GM19395 (cell line): ENCODE measurements at regions not wholly inside any gene's neighbourhood (a gene's known extent, or its start where the extent isn't known, plus 50 kb on each side); places are given as distances from the start of the nearest gene placed in this dataset.

Experiments
- ATAC-seq: cut with Tn5 transposase; IDR thresholded peaks from one replicate; pipeline ENCODE4 v1.9.1; 2021; ENCODE audit warnings: mild to moderate bottlenecking, moderate library complexity; ENCODE audit not compliant: unreplicated experiment

DNA sequence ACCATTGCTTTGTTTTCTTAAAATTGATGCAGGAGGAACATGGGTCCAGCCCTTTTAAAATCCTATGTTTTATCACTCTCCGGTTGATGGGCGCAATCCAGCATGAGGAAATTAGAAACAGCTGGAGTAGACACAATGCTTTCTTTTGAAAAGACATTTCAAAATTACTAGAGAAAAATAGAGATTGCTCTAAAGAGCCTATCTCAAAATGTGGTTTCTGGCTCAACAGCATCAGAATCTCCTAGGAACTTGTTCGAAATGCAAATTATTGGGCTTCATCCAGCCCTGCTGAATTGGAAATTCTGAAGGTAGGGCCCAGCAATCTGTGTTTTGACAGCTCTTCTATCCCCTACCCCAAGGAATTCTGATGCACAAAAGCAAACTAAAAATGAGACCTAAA is 190.8 kb upstream of the BMP2 start:
- no peak for ATAC-seq

DNA sequence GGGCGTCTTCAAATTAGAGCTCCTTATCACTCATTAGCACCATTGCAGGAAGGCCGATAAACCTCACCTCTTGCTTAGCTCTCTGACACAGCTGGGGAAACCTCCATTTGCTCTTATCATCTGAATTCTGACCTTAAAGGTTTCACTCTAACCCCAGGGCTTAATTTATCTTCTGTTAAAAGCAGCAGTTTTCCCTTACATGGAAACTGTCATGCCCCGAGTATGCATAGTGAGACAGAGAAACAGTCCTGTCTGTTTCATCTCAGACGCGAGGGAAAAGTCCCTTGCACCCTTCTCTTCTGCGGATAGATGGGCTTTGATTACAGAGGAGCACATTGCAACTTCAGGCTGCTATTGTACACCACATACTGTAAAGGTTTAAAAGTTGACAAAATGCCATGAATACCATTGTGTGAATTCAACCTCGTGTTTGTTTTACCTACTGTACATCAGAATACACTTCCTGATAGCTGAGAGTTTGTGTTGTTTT is 191.5 kb upstream of the BMP2 start:
- ATAC-seq, result peak; percentile 64

DNA sequence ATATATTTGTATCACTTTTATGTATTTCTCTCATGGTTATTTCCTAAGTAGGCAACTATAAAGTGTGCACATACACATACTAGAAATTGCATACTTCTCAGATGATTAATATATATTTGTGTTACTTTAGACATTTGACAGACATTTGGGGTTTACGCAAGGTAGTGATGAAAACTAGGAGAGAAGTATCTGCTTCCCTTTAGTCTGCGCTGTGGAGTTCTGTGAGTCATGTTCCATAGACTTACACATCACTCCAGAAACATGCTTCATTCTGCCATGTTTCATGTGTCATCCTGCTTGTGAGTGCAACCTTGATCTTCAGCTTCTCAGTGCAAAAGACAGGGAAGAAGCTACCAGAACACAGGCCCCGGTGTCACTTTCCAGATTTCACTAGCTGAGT is 200.7 kb upstream of the BMP2 start:
- ATAC-seq, result no peak

DNA sequence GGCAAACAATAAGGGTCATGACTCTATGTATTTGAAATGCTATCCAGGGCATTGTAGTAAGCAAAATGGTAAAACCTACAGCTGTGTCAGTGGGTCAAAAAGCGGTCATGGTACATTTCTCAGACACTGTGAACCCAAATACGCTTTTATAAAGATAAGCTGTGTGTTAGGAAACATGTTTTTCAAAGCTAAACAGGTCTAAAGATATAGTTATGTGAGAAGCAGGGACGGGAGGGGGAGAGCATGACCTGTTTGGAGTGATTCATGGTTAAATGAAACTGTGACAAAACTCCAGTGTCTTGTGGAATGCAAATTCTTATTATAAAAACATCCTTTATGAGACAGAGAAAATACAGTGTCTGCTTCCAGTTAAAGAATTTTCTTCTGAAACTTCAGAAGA is 205.4 kb upstream of the BMP2 start:
- no peak for ATAC-seq

DNA sequence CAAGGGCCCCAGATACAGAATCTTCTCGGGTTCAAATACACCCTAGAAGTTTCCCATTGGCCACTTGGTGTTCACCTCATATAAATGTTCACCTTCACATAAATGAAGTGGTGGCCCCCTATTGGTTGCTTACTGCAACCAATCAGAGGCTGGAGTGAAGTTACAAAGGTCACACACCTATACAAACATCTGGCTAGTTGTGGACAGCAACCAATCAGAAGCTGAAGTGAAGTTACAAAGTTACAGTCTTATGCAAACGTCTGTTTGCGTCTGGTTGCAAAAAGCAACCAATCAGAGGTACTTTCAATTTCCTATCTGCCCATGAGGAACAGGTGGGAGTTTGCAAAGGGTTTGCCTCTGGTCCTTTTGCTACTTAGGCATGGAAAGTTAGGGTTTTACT is 206.5 kb upstream of the BMP2 start:
- no peak for ATAC-seq

DNA sequence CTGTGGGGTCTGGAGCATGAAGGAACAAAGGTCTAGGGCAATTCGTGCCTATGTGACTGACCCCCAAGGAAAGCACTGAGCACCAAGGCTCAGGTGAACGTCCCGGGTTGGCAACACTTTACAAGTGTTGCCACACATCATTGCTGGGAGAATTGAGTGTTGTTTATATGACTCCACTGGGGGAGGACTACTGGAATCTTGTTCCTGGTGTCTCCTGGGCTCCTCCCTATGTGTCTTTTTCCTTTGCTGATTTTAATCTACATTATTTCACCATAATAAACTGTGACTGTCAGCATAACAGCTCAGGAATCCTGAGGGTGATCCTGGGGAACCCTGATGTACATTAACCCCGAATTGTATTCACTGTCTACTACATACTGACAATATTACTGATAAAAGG is 207.7 kb upstream of the BMP2 start:
- ATAC-seq, result no peak

DNA sequence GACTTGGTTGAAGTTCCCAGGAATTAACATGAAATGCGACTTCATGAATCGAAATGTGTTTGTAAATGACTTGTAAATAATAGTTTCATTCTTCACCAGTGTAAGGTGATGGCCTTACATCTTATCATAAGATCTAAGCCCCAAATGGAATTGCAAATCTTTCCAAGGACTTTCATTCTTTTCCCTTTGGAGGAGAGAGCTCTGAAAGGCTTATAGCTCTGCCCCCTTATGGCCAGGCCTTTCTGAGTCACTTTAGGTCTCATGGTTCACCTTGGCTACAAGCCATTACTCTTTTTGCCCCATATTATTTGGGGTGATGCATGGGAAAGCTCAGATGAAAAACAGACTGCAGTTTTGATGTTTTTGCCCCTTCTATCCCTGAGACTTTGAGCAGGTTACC is 209.1 kb upstream of the BMP2 start:
- no peak for ATAC-seq

DNA sequence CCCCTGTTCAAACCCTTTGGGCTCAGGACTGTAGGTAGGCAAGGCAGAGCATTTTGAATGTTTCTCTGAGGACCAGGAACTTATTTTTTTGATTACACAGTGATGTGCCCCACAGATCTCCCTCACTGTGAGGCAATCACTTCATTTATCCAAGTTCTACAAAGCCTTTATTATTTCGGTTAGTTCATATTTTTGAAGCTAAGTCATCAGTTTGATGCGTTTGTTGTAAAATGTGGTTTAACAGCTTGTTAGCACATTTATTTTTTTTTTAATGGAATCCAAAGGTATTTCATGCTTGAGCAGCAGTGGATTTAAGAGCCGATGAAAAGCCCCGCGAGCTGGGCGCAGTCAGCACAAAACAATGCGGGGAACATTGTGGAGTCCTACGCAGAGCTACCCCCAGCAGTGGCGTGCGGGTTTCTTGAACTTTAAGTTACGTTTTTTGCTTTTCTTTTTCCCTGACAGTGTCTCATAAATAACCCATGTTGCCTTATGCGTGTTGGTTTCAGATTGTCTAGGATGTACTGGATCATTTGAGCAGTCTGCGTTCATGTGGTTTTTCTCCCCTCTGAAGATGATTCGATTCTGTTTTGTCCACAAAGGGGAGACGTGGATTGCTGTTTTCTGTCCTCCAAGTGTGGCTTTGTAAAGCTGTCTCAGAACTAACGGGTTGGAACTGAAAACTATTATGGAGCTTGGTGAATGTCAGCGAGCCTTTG is 233.6 kb upstream of the BMP2 start:
- ATAC-seq, result no peak

DNA sequence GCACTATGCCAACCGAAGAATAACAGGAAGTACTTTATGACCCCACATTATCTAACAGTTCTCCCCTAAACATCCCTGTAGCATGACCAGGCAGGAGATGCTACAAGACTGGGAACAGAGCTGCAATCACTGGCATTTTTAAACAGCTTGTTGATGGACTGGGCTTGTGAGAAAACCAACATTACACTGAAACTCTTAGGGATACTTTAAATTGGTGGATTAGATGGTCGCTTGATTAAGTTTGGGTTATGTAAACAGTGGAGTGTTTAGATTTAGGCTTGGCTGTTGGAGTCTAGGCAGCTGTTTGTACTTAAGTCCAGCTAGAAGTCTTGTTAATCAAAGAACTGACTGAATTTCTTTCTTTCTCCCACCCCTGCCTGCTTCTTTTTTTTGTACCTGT is 234.1 kb upstream of the BMP2 start:
- ATAC-seq, result no peak

DNA sequence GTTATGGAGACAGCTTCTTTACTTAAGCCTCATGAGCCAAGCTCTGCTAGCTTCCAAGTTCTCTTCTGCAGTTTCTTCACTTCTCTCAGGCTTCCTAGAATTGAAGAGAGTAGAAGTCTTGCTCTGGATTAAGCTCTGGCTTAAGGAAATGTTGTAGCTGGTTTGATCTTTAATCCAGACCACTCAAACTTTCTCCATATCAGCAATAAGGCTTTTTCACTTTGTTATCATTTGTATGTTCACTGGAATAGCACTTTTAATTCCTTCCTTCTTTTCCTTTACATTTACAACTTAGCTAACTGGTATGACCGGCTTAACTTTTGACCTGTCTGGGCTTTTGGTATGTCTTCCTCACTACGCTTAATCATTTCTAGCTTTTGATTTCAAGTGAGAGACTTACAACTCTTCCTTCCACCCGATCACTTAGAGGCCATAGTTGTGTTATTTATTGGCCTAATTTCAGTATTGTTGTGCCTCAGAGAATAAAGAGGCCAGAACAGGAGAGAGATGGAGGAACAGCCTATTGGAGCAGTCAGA is 236.6 kb upstream of the BMP2 start:
- ATAC-seq, result no peak

DNA sequence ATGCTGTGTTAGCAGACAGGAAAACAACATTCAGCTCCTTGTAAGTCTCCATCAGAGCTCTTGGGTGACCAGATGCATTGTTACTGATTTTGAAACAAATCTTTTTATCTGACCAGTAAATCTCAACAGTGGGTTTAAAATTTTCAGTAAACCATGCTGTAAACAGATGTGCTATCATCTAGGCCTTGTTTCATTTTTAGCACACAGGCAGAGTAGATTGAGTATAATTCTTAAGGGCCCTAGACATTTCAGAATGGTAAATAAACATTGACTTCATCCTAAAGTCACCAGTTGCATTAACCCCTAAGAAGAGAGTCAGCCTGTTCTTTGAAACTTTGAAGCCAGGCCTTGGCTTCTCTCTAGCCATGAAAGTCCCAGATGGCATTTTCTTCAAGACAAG is 237.2 kb upstream of the BMP2 start:
- ATAC-seq, result no peak

DNA sequence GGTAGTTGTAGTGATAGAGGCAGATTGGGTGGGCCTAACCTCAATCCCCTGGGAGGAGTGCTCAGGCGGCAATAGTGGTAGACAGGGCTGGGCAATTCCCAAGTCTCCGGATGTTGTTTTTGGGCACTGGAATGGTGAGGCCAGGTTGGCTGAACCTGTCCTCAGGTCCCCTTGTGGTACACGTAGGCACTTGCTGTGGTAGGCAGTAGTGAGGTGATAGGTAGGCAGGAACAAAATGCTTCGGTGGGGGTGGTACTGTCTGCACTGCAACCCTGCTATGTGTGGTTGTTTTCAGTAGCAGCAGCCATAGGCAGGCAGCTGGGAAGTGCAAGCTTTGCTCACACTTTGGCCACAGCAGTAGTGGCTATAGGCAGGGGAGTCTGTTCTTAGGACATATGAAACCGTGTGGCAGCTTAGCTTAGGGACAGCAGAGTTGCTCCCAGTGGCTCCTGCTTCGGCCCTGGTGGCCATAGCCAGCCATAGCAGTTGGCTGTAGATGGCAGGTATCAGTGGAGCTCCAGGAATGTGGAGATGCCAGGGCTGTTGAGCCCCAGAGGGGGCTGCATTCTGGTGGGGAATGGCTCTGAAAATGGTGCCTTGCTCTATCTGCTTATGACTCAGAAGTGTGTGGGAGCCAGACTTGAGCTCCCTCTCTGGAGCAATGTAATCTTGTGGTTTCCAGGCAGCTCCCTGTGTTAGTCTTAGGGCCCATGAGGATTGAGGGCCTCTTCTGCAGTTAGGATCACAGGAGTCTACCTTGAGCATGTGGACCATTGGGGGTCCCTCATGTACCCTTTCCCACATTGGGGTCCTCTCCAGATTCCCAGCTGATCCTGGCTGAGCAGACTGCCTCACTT is 241.8 kb upstream of the BMP2 start:
- no peak for ATAC-seq

DNA sequence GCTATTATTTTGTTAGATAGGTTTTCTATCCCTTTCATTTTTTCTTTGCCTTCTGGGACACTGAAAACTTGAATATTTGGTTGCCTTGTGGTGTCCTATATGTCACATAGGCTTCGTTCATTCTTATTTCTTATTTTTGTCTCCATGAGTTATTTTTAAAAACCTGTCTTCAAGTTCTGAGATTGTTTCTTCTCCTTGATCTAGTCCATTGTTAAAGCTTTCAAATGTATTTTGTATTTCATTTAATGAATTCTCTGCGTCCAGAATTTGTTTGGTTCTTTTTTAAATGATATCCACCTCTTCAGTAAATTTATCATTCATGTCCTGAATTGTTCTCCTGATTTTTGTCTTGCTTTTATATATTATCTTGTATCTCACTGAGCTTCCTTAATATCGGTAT is 243.2 kb upstream of the BMP2 start:
- ATAC-seq, result no peak

DNA sequence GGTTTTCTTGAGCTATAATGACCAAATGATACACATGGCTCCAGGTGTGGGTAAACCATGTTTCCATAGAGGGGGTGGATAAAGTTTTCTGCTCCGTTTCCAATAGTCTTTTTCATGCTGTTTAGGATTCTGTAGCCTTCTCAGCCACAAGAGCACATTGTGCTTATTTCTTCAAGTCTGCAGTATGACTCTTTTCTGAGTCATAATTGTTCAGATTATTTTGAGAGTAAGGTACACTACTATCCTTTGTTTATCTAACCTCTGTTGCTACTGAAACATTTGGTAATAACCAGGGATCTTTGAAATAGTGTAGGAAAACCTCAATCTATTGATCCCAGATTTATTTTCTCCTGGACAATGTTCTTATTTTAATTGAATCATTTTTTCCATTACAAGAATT is 247.9 kb upstream of the BMP2 start:
- ATAC-seq, result no peak

DNA sequence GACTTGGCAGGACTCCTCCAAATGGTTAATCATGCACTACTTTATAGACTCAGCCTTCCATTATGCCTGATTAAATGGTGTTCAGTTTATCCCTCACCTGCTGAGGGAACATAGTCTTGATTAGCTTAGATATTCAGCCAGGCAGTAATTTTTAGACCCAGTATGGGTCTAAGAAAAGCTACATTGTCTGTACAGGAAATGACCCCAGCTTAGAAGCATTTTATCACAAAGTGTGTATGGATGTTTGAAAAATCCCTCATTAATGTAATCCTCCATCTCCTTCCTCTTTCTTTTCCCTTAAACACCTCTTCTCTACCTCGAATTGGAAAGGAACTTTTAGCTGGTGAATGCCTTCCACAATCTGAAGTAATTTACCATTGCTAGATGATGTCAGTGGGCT is 252.2 kb upstream of the BMP2 start:
- no peak for ATAC-seq

DNA sequence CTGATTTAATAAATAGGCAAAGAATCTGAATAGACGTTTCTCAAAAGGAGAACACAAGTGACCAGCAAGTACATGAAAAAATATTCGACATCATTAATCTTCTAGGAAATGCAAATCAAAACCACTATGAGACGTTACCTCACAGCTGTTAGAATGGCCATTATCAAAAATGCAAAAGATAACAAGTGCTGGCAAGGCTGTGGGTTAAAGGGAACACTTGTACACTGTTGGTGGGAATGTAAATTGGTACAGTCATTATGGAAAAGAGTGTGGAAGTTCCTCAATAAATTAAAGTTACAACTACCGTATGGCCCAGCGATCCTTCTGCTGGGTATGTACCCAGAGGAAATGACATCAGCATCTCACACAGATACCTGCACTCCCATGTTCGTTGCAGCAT is 253.9 kb upstream of the BMP2 start:
- ATAC-seq, result no peak

DNA sequence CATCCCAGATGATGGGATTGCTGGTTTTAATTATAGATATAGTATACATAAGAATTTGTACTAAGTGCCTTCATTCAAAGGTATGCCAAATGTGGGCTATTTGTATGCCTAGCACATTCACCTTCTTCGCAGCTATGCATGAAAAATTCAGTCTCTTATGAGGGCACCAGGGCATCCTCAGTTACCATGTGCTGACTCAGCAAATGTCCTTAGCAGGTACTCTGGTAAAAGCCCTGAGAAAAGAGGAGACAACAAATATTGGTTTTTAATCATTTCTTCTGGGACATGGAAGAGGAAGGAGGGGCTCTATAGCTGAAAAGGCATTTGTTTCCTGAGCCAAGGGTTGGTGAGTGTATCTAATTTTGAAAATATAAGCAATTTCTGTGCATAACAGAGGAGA is 258.1 kb upstream of the BMP2 start:
- no peak for ATAC-seq

DNA sequence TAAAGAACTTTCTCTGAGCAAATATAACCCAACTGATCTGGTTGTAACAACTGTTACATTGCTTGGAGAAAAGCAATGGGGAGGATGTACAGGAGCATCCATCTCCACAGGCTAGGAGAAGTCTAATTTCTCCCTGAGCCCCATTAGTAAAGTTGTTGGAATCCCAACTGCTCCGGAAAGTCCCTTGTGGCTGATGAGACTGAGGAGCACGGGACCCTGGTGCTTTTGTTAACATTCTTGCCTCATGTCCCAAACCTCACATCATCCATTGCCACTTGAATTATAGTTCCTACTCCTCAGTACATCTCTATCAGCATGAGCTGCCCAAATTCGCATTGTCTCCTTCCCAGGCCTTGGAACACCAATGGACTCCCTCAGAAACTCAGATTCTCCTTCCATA is 260.6 kb upstream of the BMP2 start:
- ATAC-seq, result no peak

DNA sequence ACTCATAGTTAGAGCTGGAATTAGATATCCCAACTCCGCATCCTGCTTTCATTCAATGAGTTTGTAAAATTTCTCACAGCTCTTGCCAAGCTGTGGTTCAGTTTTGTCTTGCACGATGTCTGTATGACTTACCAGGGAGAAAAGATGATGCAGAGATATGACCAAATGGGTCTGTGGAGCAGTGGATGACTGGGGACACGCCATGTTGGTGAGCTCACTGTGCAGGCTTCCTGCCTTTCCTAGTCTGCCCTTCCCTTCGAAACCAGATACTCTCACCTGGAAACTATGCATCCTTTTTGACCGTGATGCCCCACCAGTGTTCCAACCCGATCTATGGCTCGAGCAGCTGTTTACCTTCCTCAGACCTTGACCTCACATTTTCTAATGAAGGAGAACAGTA is 262.7 kb upstream of the BMP2 start:
- ATAC-seq, result no peak

DNA sequence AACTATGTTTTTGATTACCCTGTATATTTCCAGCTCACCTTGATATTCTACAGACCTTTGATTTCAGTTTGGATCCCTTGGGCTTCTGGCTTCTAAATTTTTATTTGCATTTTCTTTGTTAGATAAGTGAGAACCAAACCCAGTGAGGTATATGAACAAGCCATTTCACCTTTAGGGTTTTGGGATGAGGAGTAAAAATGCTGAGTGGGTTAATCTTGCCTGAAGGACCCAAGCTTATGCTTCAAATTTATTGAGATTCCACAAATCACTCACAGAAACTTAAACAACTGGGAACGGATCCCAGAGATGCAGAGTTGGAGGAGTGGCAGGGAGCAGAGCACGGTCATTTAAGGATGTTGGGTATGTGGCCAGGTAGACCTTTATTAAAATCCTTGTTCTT is 263.3 kb upstream of the BMP2 start:
- no peak for ATAC-seq

DNA sequence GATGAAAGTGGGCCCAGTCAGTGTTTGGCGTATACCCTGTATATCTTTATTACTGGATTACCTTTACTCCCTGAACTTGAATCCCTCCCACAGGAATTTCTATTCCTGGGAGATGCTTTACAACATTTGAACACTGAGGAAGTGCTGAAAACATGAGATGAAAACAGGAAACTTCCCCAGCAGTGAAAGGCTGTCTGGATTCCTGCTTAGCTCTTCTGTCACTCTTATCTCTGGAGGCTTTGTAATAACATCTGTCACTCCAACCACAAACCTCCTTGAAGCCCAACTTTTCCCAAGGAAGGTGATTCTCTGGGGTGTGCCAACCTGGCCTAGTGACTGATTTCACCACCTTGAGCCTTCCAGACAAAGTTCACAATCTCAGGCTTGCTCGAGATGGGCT is 264.5 kb upstream of the BMP2 start:
- no peak for ATAC-seq

DNA sequence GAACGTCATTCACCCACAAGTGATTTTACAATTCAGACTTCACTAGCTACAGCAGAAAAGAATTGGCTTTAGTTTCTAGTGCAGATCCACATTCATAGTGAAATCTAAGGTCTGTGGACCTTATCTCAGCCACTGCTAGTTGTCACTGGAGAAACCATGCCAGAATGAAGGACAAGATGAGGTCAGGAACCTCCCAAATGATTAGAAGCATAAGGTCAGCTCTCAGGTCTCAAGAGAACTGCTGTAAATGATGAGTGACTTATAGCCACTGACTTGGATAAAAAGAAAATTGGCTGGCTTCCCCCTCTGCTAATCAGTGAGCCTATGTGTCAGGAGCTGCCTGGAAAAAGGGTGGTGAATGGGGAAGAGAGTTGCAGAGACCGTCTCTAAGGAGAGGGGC is 265.3 kb upstream of the BMP2 start:
- ATAC-seq, result no peak
